Peyer's patch (tissue), 4 donors: ENCODE measurements at regions not wholly inside any gene's neighbourhood (a gene's known extent, or its start where the extent isn't known, plus 50 kb on each side); places are given as distances from the start of the nearest gene placed in this dataset.

Source experiments
- DNase-seq, 3 donors: peaks; one replicate each; pipeline ENCODE4 v3.0.0-alpha.2; 2017 to 2019
- H3K27ac ChIP-seq, 4 donors: fragments of 200-600 bp; sonication (generic); one replicate each; pipeline ENCODE4 v1.5.1; 2016 to 2019
- H3K27me3 ChIP-seq, 2 donors: fragments of 200-600 bp; sonication (generic); one replicate each; pipeline ENCODE4 v1.5.1; 2019
- H3K36me3 ChIP-seq, 3 donors: fragments of 200-600 bp; sonication (generic); one replicate each; pipeline ENCODE4 v1.5.1; 2016 to 2019
- H3K4me1 ChIP-seq, 4 donors: fragments of 200-600 bp; sonication (generic); one replicate each; pipeline ENCODE4 v1.5.1; 2016 to 2019
- H3K4me3 ChIP-seq, 4 donors: fragments of 200-600 bp; sonication (generic); 1 replicate in 3 of 4; 2 replicates in 1 of 4; pipeline ENCODE4 v1.5.1; 2016 to 2019; ENCODE audit warnings: mild to moderate bottlenecking in 1 of 4
- H3K9me3 ChIP-seq, 4 donors: fragments of 200-600 bp; sonication (generic); one replicate each; pipeline ENCODE4 v1.5.1; 2016 to 2019; ENCODE audit warnings: mild to moderate bottlenecking in 1 of 4
- CTCF ChIP-seq, 6 experiments: fragments of 450-650 bp in 4 of 6; fragments of 200-600 bp in 2 of 6; sonication (generic) in 1 of 6; IDR thresholded peaks; one replicate each; pipeline ENCODE4 v1.5.1; 2017 to 2019; ENCODE audit warnings: antibody characterized with exemption in 6 of 6, mild to moderate bottlenecking in 3 of 6, moderate library complexity in 1 of 6
- POLR2A ChIP-seq, 2 donors: fragments of 450-650 bp; IDR thresholded peaks; one replicate each; pipeline ENCODE4 v1.5.1; 2017; ENCODE audit warnings: antibody characterized with exemption in 2 of 2, mild to moderate bottlenecking in 2 of 2, moderate library complexity in 2 of 2

DNA sequence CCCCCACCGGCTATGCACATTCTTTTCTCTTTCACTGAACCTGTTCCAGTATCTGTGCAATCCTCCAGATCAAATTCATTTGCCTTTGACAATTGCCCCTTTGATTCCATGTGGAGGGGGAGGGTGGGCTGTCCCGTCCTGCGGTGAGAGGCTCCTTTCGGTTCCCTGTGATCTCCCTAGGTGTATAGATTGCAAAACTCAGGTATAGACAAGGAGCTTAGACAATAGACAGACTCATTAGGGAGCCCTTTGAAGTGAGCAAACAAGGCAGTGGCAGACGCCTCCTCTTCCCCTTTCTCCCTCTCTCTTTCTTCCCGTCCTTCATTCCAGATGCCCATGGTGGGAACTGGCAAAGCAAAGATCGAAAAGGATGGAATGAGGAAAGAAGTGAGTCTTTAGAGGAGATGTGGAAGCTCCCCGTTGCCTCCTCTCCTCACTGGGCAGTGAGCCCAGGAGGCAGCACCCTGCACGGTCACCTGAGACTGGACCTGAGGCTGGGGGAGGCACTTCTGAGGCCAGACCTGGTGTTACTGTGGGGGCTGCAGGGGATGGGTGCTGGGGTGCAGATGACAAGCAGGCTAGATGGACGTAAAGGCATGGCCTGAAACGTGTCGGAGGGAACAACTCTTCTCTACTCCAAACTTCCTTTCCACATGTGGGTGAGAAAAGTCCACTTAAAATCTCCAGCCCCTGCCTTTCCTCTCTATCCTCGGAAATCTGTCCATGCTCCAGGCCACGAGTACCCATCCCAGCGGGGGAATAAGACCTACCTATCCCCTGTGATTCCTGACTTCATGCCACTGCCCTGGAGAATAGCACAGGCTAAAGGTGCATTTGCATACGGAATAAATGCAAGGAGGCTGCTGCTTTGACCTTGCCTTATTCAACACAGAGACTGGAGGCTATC lies 256.6 kb upstream of the FOXQ1 start:
- Histone ChIP-seq H3K9me3 (no peaks in the 10 kb centered on the region), H3K4me1 (no peaks in the 10 kb centered on the region), H3K36me3 (no peaks in the 10 kb centered on the region), H3K27me3 (no peaks in the 10 kb centered on the region), H3K27ac (no peak overlapping the region), H3K4me3 (no peak overlapping the region)
- TF ChIP-seq POLR2A (IDR thresholded peaks at IDR 0.05) (no peak), CTCF (IDR thresholded peaks at IDR 0.05) (no peak)
- DNase-seq, result no peak

DNA sequence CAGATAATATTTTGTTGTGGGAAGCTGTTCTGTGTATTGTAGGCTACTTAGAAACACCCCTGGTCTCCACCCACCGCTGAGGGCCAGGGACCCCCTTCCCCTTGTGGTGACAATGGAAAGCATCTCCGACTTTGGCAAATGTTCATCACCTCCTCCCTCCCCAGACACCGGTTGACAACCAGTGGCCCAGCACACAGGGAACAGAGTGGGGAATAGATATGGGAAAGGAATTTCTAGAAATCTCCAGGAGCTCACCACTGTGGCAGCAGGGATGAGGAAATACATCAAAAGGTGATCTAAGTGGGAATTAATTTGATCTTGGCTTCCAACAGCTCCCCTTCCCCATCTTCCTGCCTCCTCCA lies 257.3 kb upstream of the FOXQ1 start:
- no peak overlapping the region for H3K27ac ChIP-seq
- H3K9me3 ChIP-seq, result no peaks in the 10 kb centered on the region
- no peaks in the 10 kb centered on the region for H3K27me3 ChIP-seq
- no peak for DNase-seq
- H3K4me3 ChIP-seq, result no peak overlapping the region
- no peaks in the 10 kb centered on the region for H3K4me1 ChIP-seq
- TF ChIP-seq POLR2A (IDR thresholded peaks at IDR 0.05), result no peak
- no peak for TF ChIP-seq CTCF (IDR thresholded peaks at IDR 0.05)
- H3K36me3 ChIP-seq, result no peaks in the 10 kb centered on the region

GRCh38 chr6:1053586-1053985 lies 258.3 kb upstream of the FOXQ1 start:
- Histone ChIP-seq H3K4me3 (no peak overlapping the region), H3K36me3 (no peaks in the 10 kb centered on the region), H3K9me3 (no peaks in the 10 kb centered on the region), H3K27ac (no peak overlapping the region), H3K27me3 (no peaks in the 10 kb centered on the region), H3K4me1 (no peaks in the 10 kb centered on the region)
- TF ChIP-seq CTCF (IDR thresholded peaks at IDR 0.05) (no peak), POLR2A (IDR thresholded peaks at IDR 0.05) (no peak)
- no peak for DNase-seq

GRCh38 chr6:1052262-1052661 lies 259.6 kb upstream of the FOXQ1 start:
- no peak for DNase-seq
- Histone ChIP-seq H3K27ac (no peak overlapping the region), H3K4me3 (no peak overlapping the region), H3K36me3 (no peaks in the 10 kb centered on the region), H3K4me1 (no peaks in the 10 kb centered on the region), H3K27me3 (no peaks in the 10 kb centered on the region), H3K9me3 (no peaks in the 10 kb centered on the region)
- no peak for TF ChIP-seq POLR2A (IDR thresholded peaks at IDR 0.05)
- TF ChIP-seq CTCF (IDR thresholded peaks at IDR 0.05), result no peak

DNA sequence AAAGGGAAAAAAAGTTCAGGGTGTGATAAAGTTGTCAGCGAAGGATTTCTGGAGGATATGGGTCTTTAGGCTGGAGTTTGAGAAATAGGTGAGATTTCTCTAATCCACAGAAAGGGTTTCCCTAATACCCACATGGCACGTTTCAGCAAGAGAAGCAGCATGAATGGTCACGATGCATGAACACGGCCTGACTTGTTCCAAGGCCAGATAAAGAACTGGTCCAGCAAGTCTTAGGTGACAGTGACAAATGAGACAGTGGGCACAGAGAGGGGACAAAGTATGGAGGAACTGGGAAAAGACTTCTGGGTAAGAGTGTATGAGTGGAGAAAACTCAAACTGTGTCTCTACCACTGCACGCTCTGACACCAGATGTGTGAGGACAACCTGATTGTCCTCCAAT lies 262.0 kb upstream of the FOXQ1 start:
- Histone ChIP-seq H3K4me3 (no peak overlapping the region), H3K4me1 (no peaks in the 10 kb centered on the region), H3K36me3 (no peaks in the 10 kb centered on the region), H3K27me3 (no peaks in the 10 kb centered on the region), H3K27ac (no peak overlapping the region), H3K9me3 (no peaks in the 10 kb centered on the region)
- no peak for TF ChIP-seq POLR2A (IDR thresholded peaks at IDR 0.05)
- no peak for TF ChIP-seq CTCF (IDR thresholded peaks at IDR 0.05)
- DNase-seq, result no peak
